ENCODE measurements at regions not wholly inside any gene's neighbourhood (a gene's known extent, or its start where the extent isn't known, plus 50 kb on each side); places are given as distances from the start of the nearest gene placed in this dataset.

DNA sequence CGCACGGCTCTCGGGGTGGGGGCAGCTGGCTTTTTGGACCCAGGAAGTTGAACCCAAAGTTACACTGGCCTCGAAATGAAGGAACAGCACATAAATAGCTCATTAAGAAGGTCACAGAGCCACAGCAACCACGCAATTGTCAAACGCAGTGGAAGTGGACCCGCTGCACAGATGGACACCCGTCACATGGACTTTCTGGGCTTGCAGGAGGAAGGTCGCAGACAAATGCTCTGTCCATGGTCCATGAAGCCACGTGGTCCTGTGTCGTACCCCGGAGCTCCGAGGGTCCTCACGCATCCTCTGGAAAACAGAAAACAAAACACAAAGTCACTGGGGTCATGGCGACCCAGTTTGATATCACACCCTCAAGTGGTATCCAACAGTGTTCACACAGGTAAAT, 308.1 kb upstream of the SALL3 start:
- DNase-seq, result no peak

DNA sequence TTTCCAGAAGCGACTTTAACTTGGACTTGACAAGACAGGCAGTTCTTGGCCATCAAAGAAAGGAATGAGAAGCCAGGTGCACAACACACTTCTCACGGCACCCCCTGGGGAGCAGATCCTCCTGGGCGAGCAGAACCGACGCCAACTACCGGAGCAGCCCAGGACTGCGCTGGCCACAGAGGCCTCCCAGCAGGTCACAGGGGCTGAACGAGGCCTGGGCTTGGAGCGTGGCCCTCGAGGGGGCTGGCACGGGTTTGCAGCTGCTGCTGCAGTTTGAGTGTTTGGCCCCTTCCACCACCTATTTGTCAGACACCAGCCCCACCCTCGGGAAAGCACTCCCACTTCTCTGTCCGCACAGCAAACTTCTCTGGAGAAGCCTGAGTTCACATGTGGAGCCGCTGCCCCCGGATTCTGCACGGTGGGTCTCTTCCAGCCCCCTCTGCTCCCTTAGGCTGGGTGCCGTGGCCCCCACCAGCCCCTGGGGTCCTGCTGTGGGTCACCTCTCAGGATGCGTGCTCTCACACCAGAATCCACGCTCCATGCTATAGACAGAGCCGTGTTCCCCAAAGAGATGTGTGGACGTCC, 306.7 kb upstream of the SALL3 start:
- no peak for DNase-seq

DNA sequence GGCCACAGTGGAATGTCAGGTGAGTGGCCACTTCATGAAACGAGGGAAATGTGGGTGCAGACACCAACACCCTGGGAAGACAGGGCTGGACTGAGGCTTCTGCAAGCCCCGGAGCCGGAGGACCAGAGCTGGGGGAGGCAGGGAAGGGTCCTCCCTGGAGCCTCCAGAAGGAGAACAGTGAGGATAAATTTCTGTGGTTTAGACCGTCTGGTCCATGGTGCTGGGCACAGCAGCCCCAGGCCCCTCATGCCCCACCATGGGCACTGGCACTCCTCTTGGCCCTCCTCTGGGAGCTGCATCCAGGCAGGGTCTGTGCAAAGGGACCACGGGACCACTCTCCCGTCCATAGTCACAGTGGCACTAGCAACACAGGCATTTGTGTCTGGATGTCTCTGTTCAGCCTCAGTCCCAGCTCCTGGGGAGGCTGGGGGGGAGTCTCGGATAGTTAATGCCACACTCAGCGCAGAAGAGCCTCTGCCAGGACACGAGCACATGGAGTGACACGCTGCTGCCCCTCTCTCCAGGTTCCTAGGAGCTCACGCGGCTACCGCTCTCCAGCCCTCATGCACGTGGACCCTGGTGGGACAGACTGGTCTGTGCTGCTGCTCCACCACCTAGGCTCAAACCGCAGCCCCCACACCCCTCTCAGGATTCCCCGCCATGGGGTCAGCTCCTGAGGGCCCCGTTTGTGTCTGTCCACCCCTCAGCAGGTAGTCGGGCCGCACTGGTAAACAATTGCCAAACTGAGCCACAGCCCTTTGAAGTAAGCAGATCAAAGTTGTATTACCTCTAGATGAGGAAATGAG, 305.9 kb upstream of the SALL3 start:
- no peak for DNase-seq

DNA sequence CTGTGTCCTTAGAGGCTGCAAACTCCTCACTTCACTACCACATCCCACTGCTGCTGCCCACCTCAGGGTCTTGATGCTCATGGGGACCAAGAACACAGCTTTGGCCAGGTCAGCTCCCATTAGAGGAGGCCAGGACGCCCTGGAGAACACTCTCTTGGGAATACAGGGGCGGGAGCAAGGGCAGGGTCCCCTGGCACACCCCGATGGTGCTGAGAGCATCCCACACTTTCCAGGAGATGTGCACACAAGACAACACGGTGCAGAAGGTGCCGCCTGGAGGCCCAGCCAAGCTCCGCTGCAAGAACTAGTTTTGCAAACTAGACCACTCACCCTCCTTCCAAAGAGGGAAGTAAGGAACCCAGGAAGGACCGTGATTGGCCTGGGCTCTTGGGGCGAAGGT, 304.4 kb upstream of the SALL3 start:
- DNase-seq, result no peak

DNA sequence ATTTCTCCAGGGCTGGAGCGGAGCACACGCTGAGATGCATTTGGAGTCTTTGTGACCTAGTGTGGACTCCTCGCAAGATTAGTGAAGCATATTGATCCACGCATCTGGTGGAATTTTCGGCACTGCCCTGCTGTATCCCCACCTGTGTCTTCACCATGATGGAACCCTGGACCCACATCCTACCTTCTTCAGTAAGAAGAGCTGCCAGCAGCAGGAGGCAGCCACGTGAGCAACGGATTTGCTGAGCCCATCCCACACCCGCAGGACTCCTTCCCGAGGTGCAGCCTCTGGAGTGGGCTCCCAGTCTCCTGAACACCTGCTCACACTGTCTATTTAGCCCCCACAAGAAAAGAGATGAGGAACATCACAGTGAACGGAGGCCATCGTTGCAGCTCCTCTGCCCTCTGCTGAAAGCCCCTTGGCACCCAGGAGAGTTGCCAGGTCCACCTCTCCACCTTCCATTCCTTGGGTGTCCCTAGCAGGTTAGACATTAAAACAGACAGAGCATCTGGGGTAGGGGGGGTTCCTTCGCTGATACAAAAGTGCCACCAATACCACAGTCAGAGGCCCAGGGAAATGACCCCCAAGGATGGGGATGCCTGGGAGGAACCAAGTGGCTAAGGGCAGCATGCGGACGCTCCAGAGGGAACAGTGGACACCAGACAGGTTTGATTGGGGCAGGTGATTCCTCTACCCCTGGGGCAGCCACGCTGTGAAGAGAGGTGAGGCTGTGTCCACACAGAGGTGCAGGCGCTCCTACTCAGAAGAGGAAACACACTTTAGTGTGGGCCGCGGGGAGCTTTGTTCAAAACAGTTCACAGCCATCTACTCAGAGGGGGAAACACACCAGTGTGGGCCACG, 302.8 kb upstream of the SALL3 start:
- no peak for DNase-seq

DNA sequence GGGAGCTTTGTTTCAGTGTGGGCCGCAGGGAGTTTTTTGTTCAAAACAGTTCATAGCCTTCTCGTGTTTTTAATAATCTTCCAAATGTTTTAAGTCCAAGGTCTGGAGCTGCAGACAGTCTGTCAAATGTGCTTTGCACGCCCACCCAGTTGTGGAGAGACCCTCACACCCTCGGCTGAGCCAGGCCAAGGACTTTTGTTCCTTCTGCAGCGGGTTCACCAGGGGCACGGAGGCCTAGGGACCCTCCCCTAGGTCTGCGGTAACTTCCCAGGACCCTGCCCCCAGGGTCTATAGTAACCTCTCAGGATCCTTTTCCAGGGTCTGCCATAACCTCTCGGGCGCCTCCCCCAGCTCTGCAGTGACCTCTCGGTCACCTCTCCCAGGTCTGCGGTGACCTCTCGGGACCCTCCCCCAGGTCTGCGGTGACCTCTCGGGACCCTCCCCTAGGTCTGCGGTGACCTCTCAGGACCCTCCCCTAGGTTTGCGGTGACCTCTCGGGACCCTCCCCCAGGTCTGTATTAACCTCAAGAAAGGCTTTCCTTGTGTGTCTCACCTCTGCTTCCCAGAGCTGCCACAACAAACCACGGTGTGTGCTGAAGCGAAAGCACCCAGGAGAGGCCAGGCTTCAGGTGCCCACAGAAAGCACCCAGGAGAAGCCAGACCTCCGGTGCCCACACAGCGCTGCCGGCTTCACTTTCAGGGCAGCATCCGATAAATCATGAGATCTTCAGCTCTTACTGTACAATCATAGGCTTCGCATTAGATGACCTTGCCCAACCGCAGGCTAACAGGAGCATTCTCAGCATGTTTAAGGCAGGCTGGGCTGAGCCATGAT, 301.9 kb upstream of the SALL3 start:
- no peak for DNase-seq

DNA sequence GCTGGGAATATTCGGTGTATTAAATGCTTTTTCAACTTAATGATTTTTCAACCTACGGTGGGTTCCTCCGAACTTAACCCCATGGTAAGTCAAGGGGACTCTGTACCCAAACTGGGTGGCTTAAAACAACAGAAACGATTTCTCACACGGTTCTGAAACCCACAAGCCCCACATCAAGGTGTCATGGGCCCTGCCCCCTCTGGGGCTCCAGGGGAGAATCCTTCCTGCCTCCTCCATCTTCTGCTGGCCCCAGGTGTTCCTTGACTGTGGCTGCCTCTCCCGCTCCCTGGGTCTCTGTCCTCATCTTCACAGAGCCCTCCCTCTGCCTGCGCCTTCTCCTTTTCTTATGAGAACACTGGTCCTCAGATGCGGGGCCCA, 301.3 kb upstream of the SALL3 start:
- DNase-seq, result no peak

DNA sequence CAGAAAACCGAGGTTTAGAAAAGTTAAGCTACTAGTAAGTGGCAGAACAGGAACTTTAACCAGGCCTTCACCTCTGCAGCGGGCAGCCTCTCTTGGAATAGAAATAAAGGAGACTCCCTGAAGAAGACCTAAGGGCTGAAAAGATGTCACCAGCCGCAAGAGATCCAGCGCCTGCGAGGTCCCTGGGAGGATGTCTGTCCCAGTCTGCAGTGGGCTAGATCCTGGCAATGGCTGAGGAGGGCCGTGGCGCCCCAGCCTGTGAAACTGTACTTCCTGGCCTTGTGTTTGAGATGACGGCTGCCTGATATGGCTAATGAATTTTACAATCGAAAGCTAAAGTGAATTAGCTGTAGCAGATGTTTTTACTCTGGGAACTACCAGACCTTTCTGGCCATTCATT, 300.6 kb upstream of the SALL3 start:
- no peak for DNase-seq

DNA sequence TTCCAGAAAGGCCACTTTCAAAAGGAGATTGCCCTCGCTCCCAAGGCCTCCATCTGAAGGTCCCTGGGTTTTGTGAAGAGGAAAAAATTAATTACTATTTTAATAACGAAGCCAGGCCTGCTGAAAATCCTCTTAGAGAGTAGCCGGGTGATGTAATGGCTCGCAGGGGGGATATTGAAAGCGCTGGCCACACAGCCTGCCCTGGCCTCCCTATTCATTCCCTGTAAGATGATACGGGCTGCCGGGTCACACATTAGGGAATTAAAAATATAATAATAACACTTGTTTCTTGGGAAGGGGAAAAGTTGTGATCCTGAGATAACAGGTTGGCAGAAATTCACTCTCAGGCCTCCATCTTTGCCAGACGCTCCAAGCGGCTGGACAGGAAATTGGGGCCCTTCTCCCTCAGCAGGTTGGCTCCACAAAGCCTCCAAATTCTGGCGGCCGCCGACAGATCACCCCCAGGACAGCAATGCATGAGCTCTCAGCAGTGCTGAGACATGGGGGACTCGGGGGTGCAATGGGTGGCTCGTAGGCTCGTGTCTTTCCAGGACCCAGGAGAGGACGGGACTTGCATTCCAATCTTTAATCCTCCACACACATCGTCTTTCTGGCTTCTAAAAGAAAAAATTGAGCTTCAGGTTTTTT, 299.9 kb upstream of the SALL3 start:
- no peak for DNase-seq

DNA sequence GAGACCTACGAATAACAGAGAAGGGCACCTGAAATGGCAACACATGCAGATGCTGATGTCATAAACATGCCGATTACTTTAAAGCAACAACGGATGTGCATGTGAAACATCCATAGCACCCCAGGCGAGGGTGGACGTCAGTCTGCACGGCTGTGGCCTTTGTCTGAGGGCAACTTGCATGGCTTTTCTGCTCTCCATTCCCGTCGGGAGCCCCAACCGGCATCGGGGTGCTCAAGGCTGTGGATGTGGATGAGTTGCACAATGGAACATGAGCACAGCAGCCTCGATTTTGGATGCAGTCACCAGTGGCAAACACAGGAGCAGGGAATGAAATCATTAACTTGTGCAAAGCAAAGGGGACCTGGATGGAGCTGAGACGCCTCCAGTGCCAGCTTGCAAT, 298.2 kb upstream of the SALL3 start:
- DNase-seq, result no peak

DNA sequence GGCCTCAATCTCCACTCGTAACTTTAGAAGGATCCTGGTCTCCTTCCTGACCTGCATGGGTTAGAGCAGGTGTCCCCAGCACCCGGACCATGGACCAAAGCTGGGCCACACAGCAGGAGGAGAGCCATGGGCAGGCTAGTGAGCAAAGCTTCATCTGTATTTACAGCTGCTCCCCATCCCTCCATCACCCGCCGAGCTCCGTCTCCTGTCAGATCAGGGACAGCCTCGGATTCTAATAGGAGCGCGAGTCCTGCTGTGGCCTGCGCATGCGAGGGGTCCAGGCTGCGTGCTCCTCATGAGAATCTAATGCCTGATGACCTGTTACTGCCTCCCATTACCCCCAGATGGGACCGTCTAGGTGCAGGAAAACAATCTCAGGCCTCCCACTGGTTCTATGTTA, 297.7 kb upstream of the SALL3 start:
- no peak for DNase-seq

DNA sequence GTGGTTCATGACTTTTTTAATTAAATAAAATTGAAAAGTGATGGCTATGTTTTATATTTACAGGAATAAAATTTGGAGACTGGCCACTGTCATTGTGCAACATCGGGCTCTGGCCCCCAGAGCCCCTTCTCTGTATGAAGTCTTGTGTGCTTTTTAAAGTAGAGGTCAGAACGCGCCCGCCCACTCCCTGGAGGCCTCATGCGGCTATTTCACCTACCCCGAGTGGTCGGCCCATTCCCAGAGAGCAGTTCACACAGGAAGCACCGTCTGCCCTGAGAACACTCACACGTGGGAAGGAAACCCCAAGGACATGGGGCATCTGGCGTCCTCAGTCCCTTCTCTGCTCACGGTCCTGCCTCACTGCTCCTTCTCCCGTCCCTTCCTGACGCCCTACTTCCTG, 296.9 kb upstream of the SALL3 start:
- DNase-seq, result no peak

DNA sequence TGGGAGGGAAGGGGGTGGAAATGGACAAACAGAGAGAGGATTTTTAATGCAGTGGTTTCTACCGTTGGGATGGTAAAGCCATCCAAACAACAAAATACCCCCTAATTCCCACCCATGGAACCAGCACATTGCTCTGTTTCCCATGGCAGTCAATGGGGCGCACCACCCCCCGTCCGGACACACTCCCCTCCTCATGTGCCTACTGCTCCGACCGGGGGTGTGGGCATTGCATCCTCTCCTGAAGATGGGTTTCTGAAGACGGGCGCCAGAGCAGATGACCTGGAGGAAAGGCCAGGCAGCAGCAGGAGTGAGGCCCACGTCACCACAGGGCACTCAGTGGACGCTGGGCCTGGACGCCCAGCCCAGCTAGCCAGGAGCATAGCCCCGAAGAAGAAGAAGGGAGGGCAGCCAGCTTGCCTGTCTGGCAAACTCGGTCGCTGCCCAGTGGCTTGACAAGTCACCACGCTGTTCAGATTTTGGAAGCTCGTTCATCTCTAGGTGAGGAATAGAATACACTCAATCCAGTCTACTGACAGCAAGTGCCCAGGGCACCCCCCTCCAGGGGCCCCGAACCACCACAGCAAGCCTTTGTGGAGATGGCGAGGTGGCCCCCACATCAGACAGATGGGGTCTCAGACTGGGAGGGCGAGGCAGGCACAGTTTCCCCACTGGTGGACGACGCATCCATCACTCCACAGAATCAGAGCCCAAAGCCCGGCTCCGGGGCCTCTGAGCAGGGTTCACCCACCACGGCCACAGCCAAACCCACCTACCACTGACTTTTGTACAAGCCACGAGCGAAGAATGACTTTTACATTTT, 296.2 kb upstream of the SALL3 start:
- DNase-seq, result no peak

DNA sequence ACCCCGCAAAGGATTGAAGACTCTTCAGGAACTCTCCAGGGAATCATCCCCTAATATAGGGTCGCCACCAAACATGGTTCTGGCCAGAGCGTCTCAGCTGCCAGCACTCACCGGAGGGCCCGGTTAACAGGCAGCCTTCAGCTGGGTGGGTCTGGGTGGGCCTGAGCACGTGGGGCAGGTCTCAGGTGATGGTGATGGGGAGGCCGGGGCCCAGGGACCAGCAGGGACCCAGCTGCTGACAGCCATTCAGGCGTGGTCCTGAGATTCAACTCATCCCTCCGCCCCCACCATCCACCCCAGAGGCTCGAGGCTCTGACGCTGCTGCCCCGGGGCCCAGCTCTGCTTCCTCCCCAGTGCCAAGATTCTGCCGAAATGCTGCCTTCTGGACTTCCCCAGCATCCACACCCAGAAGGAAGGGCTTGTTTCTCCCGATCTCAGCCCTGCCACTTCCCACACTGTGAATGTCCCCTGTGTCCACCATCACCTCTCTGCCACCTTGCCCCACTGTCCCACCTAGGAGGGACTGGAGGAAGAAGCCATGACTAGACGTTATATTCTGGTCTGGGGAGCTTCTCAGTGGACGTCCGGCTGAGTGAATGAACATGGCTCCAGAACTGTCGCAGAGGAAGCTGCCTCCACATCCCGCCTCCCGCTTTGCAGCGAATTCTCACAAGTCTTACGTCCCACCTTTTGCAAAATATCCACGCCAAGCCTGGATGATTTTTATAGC, 294.2 kb upstream of the SALL3 start:
- no peak for DNase-seq

DNA sequence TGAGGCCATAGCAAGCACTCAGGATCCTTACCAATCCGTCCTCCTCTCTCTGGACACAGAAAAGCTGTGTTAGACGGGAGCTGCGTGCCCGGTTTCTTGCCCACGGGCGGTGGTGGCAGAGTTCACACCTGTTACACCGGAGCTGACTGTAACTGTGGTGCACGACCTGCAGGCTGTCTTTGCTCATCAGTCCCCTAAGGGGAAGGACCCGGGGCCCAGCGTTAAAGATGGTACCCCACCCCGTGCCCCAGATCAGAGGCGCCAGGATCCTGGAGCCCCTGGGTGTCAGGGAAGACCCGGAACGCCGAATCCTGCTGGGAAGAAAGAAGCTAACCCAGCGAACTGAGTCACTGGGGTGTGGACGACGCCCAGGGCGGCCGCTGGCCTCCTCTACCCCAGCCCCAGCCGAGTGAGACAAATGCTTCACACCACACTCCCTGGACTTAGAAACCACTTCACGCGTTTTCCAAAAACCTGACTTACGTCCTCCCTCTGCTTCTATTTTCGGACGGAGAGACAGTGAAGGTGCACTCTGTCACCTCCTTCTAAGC, 293.6 kb upstream of the SALL3 start:
- no peak for DNase-seq

DNA sequence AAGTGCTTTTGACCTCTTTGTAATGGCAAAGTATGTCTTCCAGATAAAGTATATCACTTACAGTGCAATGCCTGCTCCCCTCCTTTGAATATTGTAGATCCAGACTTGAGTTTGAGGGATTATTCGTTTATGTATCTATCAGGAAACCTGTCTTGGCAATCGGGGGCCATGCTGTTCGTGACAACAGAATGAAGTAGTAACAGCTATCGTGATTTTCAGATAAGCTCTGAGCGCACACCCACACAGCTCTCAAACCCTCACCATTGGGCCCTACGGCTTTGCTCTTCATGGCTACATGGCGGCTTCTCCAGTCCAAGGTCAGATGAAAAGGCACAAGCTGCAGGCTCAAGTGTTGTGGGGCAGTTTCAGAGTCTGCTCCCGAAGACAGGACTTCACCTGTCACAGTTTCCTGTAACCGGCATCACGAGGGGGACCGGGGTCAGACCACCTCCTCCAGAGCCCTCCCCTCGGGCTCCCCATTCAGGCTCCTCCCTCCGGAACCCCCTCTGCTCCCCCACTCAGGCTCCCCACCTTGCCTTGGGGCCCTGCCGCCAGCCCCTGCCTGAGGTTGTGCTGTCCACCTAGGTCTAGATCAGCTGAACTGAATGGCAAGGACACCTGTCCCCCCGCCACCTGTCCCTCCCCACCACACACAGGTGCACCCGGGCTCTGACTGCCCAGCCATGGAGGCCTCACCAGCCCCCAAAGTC, 292.5 kb upstream of the SALL3 start:
- no peak for DNase-seq

DNA sequence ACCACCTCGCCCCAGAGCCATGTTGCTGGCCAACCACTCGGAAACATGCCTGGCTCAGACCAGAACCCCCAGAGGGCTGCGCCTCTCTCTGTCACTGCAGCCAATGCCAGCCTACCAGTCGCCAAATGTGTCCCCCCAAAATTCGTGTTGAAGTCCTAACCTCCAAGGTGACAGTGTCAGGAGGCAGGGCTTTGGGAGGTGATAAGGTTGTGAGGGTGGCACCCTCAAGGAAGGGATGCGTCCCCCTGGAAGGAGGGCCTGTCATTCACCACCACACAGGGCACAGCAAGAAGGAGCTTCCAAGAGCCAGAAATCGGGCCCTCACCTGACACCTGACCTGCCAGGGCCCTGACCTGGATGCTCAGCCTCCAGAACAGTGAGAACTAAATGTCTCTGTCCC, 291.9 kb upstream of the SALL3 start:
- no peak for DNase-seq

DNA sequence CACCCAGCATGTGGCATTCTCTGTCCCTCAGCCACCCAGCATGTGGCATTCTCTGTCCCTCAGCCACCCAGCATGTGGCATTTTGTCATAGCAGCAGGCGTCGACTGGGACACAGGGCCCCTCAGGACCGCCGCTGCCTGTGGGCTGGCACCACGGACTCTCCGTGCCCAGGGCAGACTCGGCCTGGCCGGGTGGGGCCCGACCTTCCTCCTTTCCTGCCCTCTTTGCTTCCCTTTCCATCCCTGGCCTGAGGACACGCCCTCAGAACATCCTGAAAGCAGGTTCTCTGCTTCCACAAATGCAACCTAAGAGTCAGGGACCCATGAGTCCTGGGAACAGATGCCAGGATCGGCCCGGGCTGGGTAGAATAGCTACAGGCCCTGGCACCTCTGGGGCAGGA, 291.4 kb upstream of the SALL3 start:
- DNase-seq, result no peak

DNA sequence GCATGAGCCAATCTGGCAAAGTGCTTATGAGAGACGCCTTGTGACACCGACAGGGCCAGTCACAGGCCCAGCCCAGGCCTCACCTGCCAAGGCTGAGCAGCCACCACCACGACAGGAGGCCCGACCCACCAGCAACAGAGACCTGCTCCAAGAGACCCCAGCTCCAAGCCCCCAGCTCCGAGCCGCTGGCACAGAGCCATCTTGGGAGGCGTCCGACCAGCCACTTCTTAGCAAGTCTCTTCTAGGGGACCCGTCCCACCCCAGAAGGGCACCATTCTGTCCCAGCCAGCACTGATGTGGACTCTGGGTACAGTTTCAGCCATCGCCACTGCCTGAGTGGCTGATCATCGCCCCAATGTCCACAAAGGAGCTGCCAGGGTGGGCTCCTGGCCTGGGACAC, 290.7 kb upstream of the SALL3 start:
- no peak for DNase-seq

DNA sequence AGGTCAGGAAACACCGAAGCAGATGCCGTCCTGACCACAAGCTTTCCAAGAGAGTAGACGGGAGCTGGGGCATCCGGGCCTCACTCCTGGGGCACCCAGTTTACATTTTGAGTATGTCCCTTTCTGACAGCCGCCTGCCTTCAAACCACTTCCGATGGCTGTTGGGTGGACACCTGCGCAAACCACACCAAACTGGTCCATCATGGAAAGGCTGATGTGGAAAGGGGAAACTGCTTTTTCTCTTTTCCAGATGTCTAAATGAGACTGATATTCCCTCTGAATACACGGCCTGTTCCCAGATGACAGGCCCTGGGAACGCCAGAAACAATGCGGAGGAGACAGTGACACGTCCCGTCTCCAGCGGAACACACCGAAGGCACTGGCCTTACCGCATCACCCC, 290.0 kb upstream of the SALL3 start:
- no peak for DNase-seq
